BE2C (cell line): ENCODE measurements at regions not wholly inside any gene's neighbourhood (a gene's known extent, or its start where the extent isn't known, plus 50 kb on each side); places are given as distances from the start of the nearest gene placed in this dataset.

ENCODE experiments used
- DNase-seq: peaks from one replicate; pipeline ENCODE4 v3.0.0-alpha.2; 2020
- H3K27me3 ChIP-seq: fragments of 250-450 bp; sonication (Bioruptor Pico); 2 replicates; pipeline ENCODE4 v1.5.1; 2020; ENCODE audit warnings: mild to moderate bottlenecking
- H3K36me3 ChIP-seq: fragments of 250-450 bp; sonication (Bioruptor Pico); 2 replicates; pipeline ENCODE4 v1.5.1; 2020; ENCODE audit warnings: mild to moderate bottlenecking
- H3K4me1 ChIP-seq: fragments of 250-450 bp; sonication (Bioruptor Pico); 2 replicates; pipeline ENCODE4 v1.5.1; 2020
- H3K4me3 ChIP-seq: 2 replicates; pipeline ENCODE4 v1.5.1; 2011; ENCODE audit warnings: low read depth, low read length
- H3K9me3 ChIP-seq: fragments of 250-450 bp; sonication (Bioruptor Pico); 2 replicates; pipeline ENCODE4 v1.5.1; 2020
- TF ChIP-seq, protein P1 (sequence below): IDR thresholded peaks from 2 replicates; pipeline ENCODE4 v1.5.1; 2012; ENCODE audit warnings: mild to moderate bottlenecking, low read depth, low read length

DNA sequence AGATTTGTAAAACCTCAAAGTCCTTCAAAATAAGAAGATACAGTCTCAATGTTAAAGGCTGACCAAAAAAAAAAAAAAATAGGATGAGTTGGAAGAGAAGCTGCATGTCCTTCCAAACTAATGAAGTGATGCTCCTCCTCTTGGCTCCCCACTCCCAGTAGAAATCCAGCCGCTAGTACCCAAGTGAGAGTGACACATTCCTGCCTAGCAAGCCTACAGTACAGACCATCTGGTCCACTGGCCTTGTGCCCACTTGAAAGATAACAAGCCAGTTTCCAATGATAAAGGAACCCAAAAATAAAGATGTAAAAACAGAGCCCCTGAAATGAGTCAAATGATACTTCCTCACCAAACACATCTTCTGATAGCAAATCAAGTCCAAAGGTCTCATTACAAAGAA is 258.7 kb upstream of the NSMCE3 start:
- Histone ChIP-seq H3K4me1 (no peaks in the 10 kb centered on the region), H3K27me3 (no peaks in the 10 kb centered on the region), H3K36me3 (no peaks in the 10 kb centered on the region), H3K9me3 (no peaks in the 10 kb centered on the region), H3K4me3 (no peak overlapping the region)
- TF ChIP-seq, protein P1, sequence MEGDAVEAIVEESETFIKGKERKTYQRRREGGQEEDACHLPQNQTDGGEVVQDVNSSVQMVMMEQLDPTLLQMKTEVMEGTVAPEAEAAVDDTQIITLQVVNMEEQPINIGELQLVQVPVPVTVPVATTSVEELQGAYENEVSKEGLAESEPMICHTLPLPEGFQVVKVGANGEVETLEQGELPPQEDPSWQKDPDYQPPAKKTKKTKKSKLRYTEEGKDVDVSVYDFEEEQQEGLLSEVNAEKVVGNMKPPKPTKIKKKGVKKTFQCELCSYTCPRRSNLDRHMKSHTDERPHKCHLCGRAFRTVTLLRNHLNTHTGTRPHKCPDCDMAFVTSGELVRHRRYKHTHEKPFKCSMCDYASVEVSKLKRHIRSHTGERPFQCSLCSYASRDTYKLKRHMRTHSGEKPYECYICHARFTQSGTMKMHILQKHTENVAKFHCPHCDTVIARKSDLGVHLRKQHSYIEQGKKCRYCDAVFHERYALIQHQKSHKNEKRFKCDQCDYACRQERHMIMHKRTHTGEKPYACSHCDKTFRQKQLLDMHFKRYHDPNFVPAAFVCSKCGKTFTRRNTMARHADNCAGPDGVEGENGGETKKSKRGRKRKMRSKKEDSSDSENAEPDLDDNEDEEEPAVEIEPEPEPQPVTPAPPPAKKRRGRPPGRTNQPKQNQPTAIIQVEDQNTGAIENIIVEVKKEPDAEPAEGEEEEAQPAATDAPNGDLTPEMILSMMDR = no peak
- no peak for DNase-seq

DNA sequence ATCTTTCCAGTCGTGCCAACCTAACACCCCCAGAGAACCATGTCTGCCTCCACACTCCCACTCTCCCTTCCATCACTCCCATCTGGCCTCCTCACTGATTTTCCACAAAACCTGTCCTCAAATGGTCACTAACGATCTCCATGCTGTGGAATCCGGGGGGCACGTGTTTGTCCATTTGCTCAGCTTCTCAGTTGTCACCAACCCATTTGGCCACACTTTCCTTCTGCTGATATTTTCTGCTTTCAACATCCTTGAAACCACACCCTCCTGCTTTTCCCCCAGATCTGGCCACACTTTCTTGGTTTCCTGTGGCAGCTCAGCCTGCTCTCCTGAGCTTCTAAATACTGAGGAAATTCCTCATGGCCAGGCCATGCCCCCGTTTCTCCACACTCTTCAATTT is 257.2 kb upstream of the NSMCE3 start:
- H3K27me3 ChIP-seq = no peaks in the 10 kb centered on the region
- no peak overlapping the region for H3K4me3 ChIP-seq
- H3K9me3 ChIP-seq = no peaks in the 10 kb centered on the region
- TF ChIP-seq, protein P1 = no peak
- DNase-seq = no peak
- no peaks in the 10 kb centered on the region for H3K4me1 ChIP-seq
- no peaks in the 10 kb centered on the region for H3K36me3 ChIP-seq

DNA sequence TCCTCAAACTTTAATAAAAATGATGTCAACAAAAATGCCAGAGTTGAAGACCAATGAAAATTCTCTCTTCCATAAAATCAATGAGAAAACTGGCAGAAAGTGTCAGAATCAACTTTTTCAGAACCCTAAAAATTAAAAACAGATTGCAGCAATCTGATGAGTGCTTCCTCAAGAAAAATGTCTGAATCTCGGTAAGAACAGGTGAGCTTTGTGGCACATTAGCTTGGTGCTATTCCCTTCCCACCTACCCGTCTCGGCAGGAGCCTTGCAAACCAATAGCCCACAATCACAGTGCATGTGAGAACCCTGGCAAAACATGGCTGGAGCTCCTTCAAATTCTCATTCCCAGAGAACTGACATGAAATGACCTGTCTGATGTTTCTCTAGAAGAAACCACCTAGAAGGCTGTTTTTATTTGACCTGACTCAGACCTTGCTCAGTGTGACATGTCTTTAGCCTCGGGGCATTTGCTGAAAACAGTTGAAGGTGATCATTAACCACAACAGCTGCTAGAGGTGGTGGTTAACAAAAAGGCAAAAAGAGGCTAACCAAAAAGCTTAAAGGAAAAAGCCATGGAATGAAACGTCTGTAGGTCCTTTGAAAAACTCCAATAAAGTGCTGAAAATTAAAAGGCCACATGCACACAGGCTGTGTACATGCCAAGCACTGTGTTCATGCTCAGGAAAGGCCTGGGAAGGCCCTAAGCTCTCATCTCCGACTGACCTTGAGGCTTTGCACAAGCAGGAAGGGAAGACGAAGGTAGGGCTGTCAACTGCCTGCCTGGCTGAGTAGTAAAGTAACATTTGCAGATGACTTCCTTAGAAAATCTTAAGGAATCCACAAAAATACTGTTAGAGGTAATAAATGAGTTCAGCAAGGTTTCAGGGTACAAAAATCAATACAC is 253.0 kb upstream of the NSMCE3 start:
- H3K27me3 ChIP-seq = no peaks in the 10 kb centered on the region
- no peaks in the 10 kb centered on the region for H3K36me3 ChIP-seq
- H3K9me3 ChIP-seq = no peaks in the 10 kb centered on the region
- DNase-seq = no peak
- TF ChIP-seq, protein P1 = no peak
- no peaks in the 10 kb centered on the region for H3K4me1 ChIP-seq
- no peak overlapping the region for H3K4me3 ChIP-seq

DNA sequence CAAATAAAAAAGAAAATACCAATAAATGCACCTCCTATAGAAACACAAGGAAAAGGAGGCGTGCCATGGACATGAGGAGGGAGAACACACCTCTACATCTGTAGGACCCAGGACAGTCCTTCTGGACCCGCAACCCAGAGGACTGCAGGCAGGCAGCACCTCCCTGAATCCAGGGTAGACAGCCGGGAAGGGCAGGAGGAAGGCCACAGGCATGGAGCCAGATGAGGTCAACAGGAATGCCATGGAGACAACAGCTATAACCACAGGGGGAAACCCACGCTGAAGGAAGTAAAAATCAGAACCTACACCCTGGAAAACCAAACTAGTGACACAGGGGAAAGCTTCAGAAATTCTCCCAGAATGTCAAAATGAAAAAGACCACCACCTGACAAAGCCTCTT is 248.8 kb upstream of the NSMCE3 start:
- Histone ChIP-seq H3K4me3 (no peak overlapping the region), H3K36me3 (no peaks in the 10 kb centered on the region), H3K9me3 (no peaks in the 10 kb centered on the region), H3K27me3 (no peaks in the 10 kb centered on the region), H3K4me1 (no peaks in the 10 kb centered on the region)
- TF ChIP-seq, protein P1 = no peak
- DNase-seq = no peak

DNA sequence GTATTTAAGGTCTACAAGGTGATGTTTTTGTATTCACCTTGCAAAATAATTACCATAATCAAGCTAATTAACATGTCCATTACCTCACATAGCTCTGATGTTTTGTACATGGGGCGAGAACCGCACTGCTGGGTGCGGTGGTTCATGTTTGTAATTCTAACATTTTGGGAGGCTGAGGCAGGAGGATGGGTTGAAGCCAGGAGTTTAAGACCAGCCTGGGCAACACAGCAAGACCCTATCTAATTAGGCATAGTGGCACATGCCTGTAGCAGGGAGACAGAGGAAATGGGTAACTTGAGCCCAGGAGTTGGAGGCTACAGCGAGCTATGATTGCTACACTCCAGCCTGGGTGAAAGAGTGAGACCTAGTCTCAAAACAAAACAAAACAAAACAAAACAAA is 248.2 kb upstream of the NSMCE3 start:
- no peaks in the 10 kb centered on the region for H3K27me3 ChIP-seq
- TF ChIP-seq, protein P1 = no peak
- H3K9me3 ChIP-seq = no peaks in the 10 kb centered on the region
- H3K4me3 ChIP-seq = no peak overlapping the region
- H3K4me1 ChIP-seq = no peaks in the 10 kb centered on the region
- DNase-seq = no peak
- H3K36me3 ChIP-seq = no peaks in the 10 kb centered on the region

DNA sequence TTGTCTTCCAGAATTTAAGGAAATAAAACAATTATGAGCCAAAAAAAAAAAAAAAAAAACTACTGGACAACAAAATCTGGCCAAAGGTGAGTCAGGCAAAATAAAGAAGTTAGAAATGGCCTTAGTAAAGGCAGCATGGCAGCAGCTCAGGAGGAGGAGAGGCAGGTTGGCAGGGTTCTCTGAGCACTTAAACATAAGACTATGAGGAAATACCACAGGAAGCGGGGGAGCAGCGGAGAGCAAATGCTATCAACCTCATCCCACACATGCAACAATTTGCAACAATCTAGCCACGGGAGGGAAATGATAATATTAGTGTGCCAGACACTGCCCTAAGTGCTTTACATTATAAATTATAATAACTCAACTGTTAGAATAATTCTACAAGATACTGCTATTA is 247.3 kb upstream of the NSMCE3 start:
- Histone ChIP-seq H3K36me3 (no peaks in the 10 kb centered on the region), H3K4me3 (no peak overlapping the region), H3K27me3 (no peaks in the 10 kb centered on the region), H3K9me3 (no peaks in the 10 kb centered on the region), H3K4me1 (no peaks in the 10 kb centered on the region)
- TF ChIP-seq, protein P1 = no peak
- no peak for DNase-seq
